ENCODE measurements at regions not wholly inside any gene's neighbourhood (a gene's known extent, or its start where the extent isn't known, plus 50 kb on each side); places are given as distances from the start of the nearest gene placed in this dataset.

DNA sequence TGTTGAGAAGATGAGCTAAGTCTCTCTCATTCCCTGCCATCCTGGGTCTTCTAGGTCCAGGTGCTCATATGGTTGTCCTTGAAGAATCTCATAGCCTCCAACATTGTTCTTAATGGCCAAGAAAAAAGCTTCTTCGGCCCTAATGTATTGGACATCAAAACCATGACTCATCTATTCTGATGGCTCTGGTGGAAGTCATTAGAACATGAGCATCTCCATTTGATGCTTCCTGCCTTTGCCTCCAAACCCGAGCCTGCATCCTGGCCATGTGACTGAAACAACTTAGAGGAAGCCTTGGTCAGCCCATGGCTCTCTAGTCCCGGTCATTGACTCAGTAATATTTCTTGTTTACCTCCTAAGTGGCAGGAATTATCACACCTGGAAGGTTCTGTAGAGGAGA lies 264.1 kb upstream of the FZD8 start:
- H3K36me3 ChIP-seq = no peaks in the 10 kb centered on the region
- DNase-seq (no peak), ATAC-seq (no peak)
- H3K27me3 ChIP-seq = no peaks in the 10 kb centered on the region
- WGBS, 2 donors = 70 to 80% methylated on average over 3 of the region's 3 CpGs
- no peak overlapping the region for H3K4me3 ChIP-seq
- intact Hi-C loops (cut with DNase I) = no loop called here
- TF ChIP-seq, protein P1, sequence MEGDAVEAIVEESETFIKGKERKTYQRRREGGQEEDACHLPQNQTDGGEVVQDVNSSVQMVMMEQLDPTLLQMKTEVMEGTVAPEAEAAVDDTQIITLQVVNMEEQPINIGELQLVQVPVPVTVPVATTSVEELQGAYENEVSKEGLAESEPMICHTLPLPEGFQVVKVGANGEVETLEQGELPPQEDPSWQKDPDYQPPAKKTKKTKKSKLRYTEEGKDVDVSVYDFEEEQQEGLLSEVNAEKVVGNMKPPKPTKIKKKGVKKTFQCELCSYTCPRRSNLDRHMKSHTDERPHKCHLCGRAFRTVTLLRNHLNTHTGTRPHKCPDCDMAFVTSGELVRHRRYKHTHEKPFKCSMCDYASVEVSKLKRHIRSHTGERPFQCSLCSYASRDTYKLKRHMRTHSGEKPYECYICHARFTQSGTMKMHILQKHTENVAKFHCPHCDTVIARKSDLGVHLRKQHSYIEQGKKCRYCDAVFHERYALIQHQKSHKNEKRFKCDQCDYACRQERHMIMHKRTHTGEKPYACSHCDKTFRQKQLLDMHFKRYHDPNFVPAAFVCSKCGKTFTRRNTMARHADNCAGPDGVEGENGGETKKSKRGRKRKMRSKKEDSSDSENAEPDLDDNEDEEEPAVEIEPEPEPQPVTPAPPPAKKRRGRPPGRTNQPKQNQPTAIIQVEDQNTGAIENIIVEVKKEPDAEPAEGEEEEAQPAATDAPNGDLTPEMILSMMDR (IDR thresholded peaks at IDR 0.05) = no peak
- no peak overlapping the region for H3K27ac ChIP-seq
- H3K9me3 ChIP-seq = no peaks in the 10 kb centered on the region
- H3K4me1 ChIP-seq = no peaks in the 10 kb centered on the region

- H3K27me3 ChIP-seq = no peaks in the 10 kb centered on the region
- peaks cover 0 to 7% (median 0%) of the 10 kb centered on the region in 9 donors for H3K4me1 ChIP-seq
- intact Hi-C loops (cut with DNase I) = no loop called here
- DNase-seq = no peak
- no peak for ATAC-seq
- TF ChIP-seq, protein P1 (IDR thresholded peaks at IDR 0.05) = no peak
- no peaks in the 10 kb centered on the region for H3K9me3 ChIP-seq
- H3K4me3 ChIP-seq = no peak overlapping the region
- H3K27ac ChIP-seq = no peak overlapping the region
- no peaks in the 10 kb centered on the region for H3K36me3 ChIP-seq
- WGBS, 2 donors = 79 to 83% methylated on average over 7 of the region's 7 CpGs
Measured at GRCh38 chr10:35903021-35903420, 260.9 kb upstream of the FZD8 start.

DNA sequence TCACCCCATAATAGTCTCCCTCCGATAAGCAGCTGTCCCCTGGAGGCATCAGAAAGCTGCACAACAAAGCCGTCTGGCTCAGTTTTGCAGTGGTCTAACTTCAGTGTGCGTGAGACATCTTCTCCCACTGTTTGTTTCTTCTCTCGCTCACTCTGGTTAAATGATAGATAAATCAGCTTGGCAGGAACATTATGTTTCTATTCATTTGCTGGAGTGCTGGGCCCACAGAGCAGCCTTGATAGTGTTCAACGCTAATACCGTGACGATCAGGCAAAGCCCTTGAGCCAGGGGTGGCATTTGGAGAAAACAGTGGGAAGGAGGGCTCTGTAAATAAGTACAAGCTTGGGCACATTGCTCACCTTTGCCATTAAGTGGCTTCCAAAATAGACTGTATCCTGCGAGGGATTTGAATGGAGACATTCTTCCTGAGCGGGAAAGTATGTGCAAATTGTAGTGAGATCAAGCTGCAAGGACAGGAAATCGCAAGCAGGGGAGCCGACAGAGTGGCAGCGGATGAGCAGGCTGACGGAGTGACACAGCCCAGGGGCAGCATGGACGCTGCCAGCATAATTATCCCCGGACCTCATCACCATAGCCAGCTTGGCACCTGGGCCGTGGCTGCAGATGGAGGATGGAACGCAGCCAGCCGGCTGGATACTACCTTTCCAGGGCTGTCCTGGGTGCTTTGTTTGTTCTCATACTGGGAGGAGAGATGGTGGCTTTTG lies 256.8 kb upstream of the FZD8 start:
- peaks cover 0 to 7% (median 0%) of the 10 kb centered on the region in 9 donors for H3K4me1 ChIP-seq
- peak overlapping the region in 1 of 10 donors; percentile 0 for H3K4me3 ChIP-seq
- TF ChIP-seq, protein P1 (IDR thresholded peaks at IDR 0.05) = no peak
- H3K9me3 ChIP-seq = peaks cover 0 to 5% (median 0%) of the 10 kb centered on the region in 11 donors
- peak overlapping the region in 2 of 10 donors; percentile 30 to 52 for H3K27ac ChIP-seq
- WGBS, 2 donors = 38 to 41% methylated on average over 18 of the region's 18 CpGs
- no peaks in the 10 kb centered on the region for H3K36me3 ChIP-seq
- H3K27me3 ChIP-seq = no peaks in the 10 kb centered on the region
- peak in 7 of 8 donors; percentile 29 to 90 (median 72) for ATAC-seq
- peak in 1 of 2 donors; percentile 34 for DNase-seq
- intact Hi-C loops (cut with DNase I) = no loop called here

GRCh38 chr10:35896001-35896400 lies 253.9 kb upstream of the FZD8 start:
- DNase-seq (no peak), ATAC-seq (no peak)
- intact Hi-C loops (cut with DNase I) = no loop called here
- H3K9me3 ChIP-seq = peaks cover 0 to 11% (median 0%) of the 10 kb centered on the region in 11 donors
- TF ChIP-seq, protein P1 (IDR thresholded peaks at IDR 0.05) = no peak
- no peaks in the 10 kb centered on the region for H3K27me3 ChIP-seq
- peaks cover 0 to 7% (median 0%) of the 10 kb centered on the region in 9 donors for H3K4me1 ChIP-seq
- H3K36me3 ChIP-seq = no peaks in the 10 kb centered on the region
- no peak overlapping the region for H3K27ac ChIP-seq
- 67 to 71% methylated on average over 5 of the region's 5 CpGs for WGBS, 2 donors
- H3K4me3 ChIP-seq = no peak overlapping the region

All from heart right ventricle (tissue), 16 donors.